Stomach (tissue), 8 donors: ENCODE measurements at regions not wholly inside any gene's neighbourhood (a gene's known extent, or its start where the extent isn't known, plus 50 kb on each side); places are given as distances from the start of the nearest gene placed in this dataset.

Experiments used
- DNase-seq, 2 donors: peaks; one replicate each; pipeline versions ENCODE4 v3.0.0 to v3.0.0-alpha.2; 2013 to 2019
- H3K27ac ChIP-seq, 5 donors: fragments of 200-600 bp in 4 of 5; sonication (generic) in 4 of 5; one replicate each; pipeline ENCODE4 v1.5.1; 2013 to 2019; ENCODE audit warnings: mild to moderate bottlenecking in 1 of 5, moderate library complexity in 1 of 5
- H3K27me3 ChIP-seq, 3 donors: fragments of 200-600 bp; sonication (generic); one replicate each; pipeline ENCODE4 v1.5.1; 2017 to 2019; ENCODE audit warnings: mixed run types in 1 of 3
- H3K36me3 ChIP-seq, 4 donors: fragments of 200-600 bp; sonication (generic); 1 replicate in 3 of 4; 2 replicates in 1 of 4; pipeline ENCODE4 v1.5.1; 2016 to 2019
- H3K4me1 ChIP-seq, 4 donors: fragments of 200-600 bp; sonication (generic); one replicate each; pipeline ENCODE4 v1.5.1; 2016 to 2019
- H3K4me3 ChIP-seq, 4 donors: fragments of 200-600 bp; sonication (generic) in 3 of 4; one replicate each; pipeline ENCODE4 v1.5.1; 2016 to 2019; ENCODE audit warnings: mild to moderate bottlenecking in 1 of 4
- H3K9me3 ChIP-seq, 4 donors: fragments of 200-600 bp; sonication (generic); one replicate each; pipeline ENCODE4 v1.5.1; 2016 to 2019
- EP300 ChIP-seq: sonication (generic); formaldehyde crosslinking; IDR thresholded peaks from one replicate; pipeline ENCODE4 v1.6.1; 2017; ENCODE audit warnings: antibody characterized with exemption
- POLR2A ChIP-seq, 4 donors: fragments of 450-650 bp; IDR thresholded peaks; one replicate each; pipeline ENCODE4 v1.6.1; 2016; ENCODE audit warnings: antibody characterized with exemption in 4 of 4, control low read depth in 2 of 4, mild to moderate bottlenecking in 1 of 4, moderate library complexity in 1 of 4
- POLR2AphosphoS5 ChIP-seq, 3 donors: sonication (generic); formaldehyde crosslinking; IDR thresholded peaks; one replicate each; pipeline ENCODE4 v1.6.1; 2016; ENCODE audit warnings: antibody characterized with exemption in 3 of 3
- WGBS, 5 donors: extraction: QIAGEN DNeasy Blood & Tissue Kit in 3 of 5; methylation state at CpG; one replicate each; pipeline versions ENCODE4 v1.1.5 to v1.1.7; 2013 to 2018; 5-methylcytosine and 5-hydroxymethylcytosine counted together
- intact Hi-C: fragments of 100-400 bp; cut with DNase I; formaldehyde crosslinking; loops from one replicate; pipeline ENCODE4 v1.15.1; 2023; ENCODE audit warnings: low total_unique reads
- TF ChIP-seq, protein P1 (sequence below), 7 experiments: fragments of 450-650 bp in 4 of 7; fragments of 200-600 bp in 3 of 7; sonication (generic) in 3 of 7; IDR thresholded peaks; one replicate each; pipeline ENCODE4 v1.5.1; 2016 to 2019; ENCODE audit warnings: antibody characterized with exemption in 7 of 7, control low read depth in 2 of 7, mild to moderate bottlenecking in 1 of 7
- donor health status: healthy with polysubstance abuse.
- donor health status: Bipolar disorder and iron deficiency.
- donor health status: healthy.

DNA sequence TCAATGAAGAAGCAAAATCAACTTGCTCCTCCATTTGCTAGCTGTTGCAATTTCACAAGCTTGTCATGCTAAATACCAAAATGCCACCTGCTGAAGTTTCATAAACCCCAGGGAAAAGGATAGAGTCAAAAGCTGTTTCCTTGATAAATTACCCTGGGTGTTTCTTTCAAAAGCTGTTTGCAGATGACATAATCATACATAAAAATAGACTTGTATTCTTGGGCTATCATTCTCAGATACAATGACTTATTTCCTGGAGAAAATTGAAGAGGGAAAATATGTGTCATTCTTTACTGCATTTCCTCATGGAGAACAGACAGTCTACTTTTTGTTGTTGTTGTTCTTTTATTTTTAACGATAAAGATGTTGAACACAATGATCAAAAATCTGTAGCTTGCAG, 119.2 kb downstream of the GALC start:
- no peak for TF ChIP-seq POLR2AphosphoS5 (IDR thresholded peaks at IDR 0.05)
- TF ChIP-seq, protein P1, sequence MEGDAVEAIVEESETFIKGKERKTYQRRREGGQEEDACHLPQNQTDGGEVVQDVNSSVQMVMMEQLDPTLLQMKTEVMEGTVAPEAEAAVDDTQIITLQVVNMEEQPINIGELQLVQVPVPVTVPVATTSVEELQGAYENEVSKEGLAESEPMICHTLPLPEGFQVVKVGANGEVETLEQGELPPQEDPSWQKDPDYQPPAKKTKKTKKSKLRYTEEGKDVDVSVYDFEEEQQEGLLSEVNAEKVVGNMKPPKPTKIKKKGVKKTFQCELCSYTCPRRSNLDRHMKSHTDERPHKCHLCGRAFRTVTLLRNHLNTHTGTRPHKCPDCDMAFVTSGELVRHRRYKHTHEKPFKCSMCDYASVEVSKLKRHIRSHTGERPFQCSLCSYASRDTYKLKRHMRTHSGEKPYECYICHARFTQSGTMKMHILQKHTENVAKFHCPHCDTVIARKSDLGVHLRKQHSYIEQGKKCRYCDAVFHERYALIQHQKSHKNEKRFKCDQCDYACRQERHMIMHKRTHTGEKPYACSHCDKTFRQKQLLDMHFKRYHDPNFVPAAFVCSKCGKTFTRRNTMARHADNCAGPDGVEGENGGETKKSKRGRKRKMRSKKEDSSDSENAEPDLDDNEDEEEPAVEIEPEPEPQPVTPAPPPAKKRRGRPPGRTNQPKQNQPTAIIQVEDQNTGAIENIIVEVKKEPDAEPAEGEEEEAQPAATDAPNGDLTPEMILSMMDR (IDR thresholded peaks at IDR 0.05): no peak
- no peak for TF ChIP-seq EP300
- TF ChIP-seq POLR2A (IDR thresholded peaks at IDR 0.05): no peak
- H3K9me3 ChIP-seq: no peaks in the 10 kb centered on the region
- WGBS, 5 donors: 63 to 94% (median 84%) methylated on average over 1 of the region's 1 CpG
- no peak for DNase-seq
- no peak overlapping the region for H3K4me3 ChIP-seq
- H3K27ac ChIP-seq: no peak overlapping the region
- peaks cover 0 to 5% (median 0%) of the 10 kb centered on the region in 3 donors for H3K27me3 ChIP-seq
- intact Hi-C loops: no loop called here
- no peaks in the 10 kb centered on the region for H3K4me1 ChIP-seq
- no peaks in the 10 kb centered on the region for H3K36me3 ChIP-seq

DNA sequence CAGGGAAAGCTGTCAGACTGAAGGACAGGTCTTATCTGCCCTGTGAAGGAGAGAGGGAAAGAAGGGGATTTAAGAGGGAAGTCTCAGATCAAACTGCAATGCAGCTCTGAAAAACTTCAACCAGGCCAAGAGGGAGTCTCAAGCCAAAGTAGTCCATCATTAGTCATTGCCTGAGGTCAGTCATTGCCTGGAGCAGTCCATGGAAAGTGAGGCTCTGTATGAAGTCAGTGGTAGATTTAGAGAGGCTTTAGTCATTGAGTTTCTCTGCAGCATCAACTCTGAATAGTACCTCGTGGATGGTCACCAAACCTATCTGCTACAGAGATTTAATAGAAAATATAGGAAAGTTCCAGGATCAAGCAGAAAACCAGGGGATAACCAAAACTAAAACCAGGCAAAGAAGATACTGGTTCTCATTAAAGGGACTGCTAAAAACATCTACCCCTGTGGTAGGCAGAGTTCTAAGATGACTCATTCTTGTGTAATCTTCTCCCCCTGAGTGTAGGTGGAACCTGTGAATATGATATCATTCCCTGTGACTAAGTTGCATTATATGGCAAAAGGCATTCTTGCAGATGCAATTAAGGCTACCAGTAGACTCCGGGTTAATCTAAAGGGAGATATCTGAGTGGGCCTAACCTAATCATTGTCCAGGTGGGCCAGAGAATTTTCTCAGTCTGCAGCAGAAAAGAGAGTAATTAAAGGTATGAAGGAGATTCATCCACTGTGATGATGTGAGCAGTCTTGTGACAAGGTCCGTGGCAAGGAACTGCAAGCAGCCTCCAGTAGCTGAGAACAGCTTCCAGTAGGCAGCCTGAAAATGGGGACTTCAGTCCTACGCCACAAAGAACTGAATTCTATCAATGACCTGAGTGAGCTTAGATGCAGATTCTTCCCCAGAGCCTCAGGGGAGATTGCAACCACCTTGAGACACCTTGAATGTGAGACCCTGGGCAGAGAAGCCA, 123.1 kb downstream of the GALC start:
- DNase-seq: no peak
- Histone ChIP-seq H3K27ac (no peak overlapping the region), H3K27me3 (peaks cover 0 to 5% (median 0%) of the 10 kb centered on the region in 3 donors), H3K36me3 (no peaks in the 10 kb centered on the region), H3K9me3 (no peaks in the 10 kb centered on the region), H3K4me3 (no peak overlapping the region), H3K4me1 (no peaks in the 10 kb centered on the region)
- TF ChIP-seq POLR2A (IDR thresholded peaks at IDR 0.05) (no peak), POLR2AphosphoS5 (IDR thresholded peaks at IDR 0.05) (no peak), EP300 (no peak)
- TF ChIP-seq, protein P1 (IDR thresholded peaks at IDR 0.05): no peak
- 58 to 80% (median 67%) methylated on average over 4 of the region's 4 CpGs for WGBS, 5 donors
- intact Hi-C loops: no loop called here

GRCh38 chr14:87868920-87869319, 124.1 kb downstream of the GALC start:
- no peak for DNase-seq
- no peaks in the 10 kb centered on the region for H3K4me1 ChIP-seq
- intact Hi-C loops: no loop called here
- 53 to 76% (median 68%) methylated on average over 3 of the region's 3 CpGs for WGBS, 5 donors
- H3K36me3 ChIP-seq: no peaks in the 10 kb centered on the region
- H3K4me3 ChIP-seq: no peak overlapping the region
- H3K27me3 ChIP-seq: peaks cover 0 to 5% (median 0%) of the 10 kb centered on the region in 3 donors
- H3K27ac ChIP-seq: no peak overlapping the region
- no peak for TF ChIP-seq POLR2A (IDR thresholded peaks at IDR 0.05)
- TF ChIP-seq, protein P1 (IDR thresholded peaks at IDR 0.05): no peak
- no peak for TF ChIP-seq EP300
- no peak for TF ChIP-seq POLR2AphosphoS5 (IDR thresholded peaks at IDR 0.05)
- no peaks in the 10 kb centered on the region for H3K9me3 ChIP-seq

- H3K4me3 ChIP-seq: no peak overlapping the region
- H3K4me1 ChIP-seq: no peaks in the 10 kb centered on the region
- TF ChIP-seq POLR2AphosphoS5 (IDR thresholded peaks at IDR 0.05) (no peak), POLR2A (IDR thresholded peaks at IDR 0.05) (no peak), EP300 (no peak)
- TF ChIP-seq, protein P1 (IDR thresholded peaks at IDR 0.05): no peak
- no peak overlapping the region for H3K27ac ChIP-seq
- no peak for DNase-seq
- no peaks in the 10 kb centered on the region for H3K27me3 ChIP-seq
- no peaks in the 10 kb centered on the region for H3K9me3 ChIP-seq
- no peaks in the 10 kb centered on the region for H3K36me3 ChIP-seq
- 52 to 81% (median 75%) methylated on average over 3 of the region's 3 CpGs for WGBS, 5 donors
- intact Hi-C loops: no loop called here
Measured at GRCh38 chr14:87866116-87866515, 126.9 kb downstream of the GALC start.
